Neural progenitor cell (in vitro differentiated cells): ENCODE measurements at regions not wholly inside any gene's neighbourhood (a gene's known extent, or its start where the extent isn't known, plus 50 kb on each side); places are given as distances from the start of the nearest gene placed in this dataset.

ENCODE experiments used
- DNase-seq: peaks from one replicate; pipeline ENCODE4 v3.0.0-alpha.2; 2016; ENCODE audit warnings: low spot score
- H2AFZ ChIP-seq: fragments of 200-600 bp; sonication (generic); replicated peaks from 2 replicates; pipeline ENCODE4 v1.6.1; 2016; ENCODE audit warnings: antibody characterized with exemption
- H3F3A ChIP-seq: fragments of 200-600 bp; sonication (generic); 2 replicates; pipeline ENCODE4 v1.6.1; 2016; ENCODE audit warnings: antibody characterized with exemption, low read depth
- H3K27ac ChIP-seq: fragments of 200-600 bp; sonication (generic); 2 replicates; pipeline ENCODE4 v1.5.1; 2016; ENCODE audit warnings: mild to moderate bottlenecking
- H3K27me3 ChIP-seq: fragments of 200-600 bp; sonication (generic); 2 replicates; pipeline ENCODE4 v1.6.1; 2016; ENCODE audit warnings: mild to moderate bottlenecking, moderate library complexity
- H3K36me3 ChIP-seq: fragments of 200-600 bp; sonication (generic); 2 replicates; pipeline ENCODE4 v1.5.1; 2016
- H3K4me1 ChIP-seq: fragments of 200-600 bp; sonication (generic); 2 replicates; pipeline ENCODE4 v1.6.1; 2016; ENCODE audit warnings: mixed run types
- H3K4me2 ChIP-seq: fragments of 200-600 bp; sonication (generic); 2 replicates; pipeline ENCODE4 v1.6.1; 2016
- H3K4me3 ChIP-seq: fragments of 200-600 bp; sonication (generic); 2 replicates; pipeline ENCODE4 v1.5.1; 2016
- H3K79me2 ChIP-seq: fragments of 200-600 bp; sonication (generic); 2 replicates; pipeline ENCODE4 v1.6.1; 2016; ENCODE audit warnings: low read depth
- H3K9ac ChIP-seq: fragments of 200-600 bp; sonication (generic); 2 replicates; pipeline ENCODE4 v1.6.1; 2016
- H3K9me3 ChIP-seq: fragments of 200-600 bp; sonication (generic); 2 replicates; pipeline ENCODE4 v1.5.1; 2016; ENCODE audit warnings: low read depth
- H4K20me1 ChIP-seq: fragments of 200-600 bp; sonication (generic); 2 replicates; pipeline ENCODE4 v1.6.1; 2016; ENCODE audit warnings: low read depth
- H3K27ac Mint-ChIP-seq: 3 replicates; pipeline ENCODE4 v1.8.0; 2021; ENCODE audit warnings: mixed read lengths
- H3K27me3 Mint-ChIP-seq: 2 replicates; pipeline ENCODE4 v1.8.0; 2022; ENCODE audit warnings: low read depth, mild to moderate bottlenecking, inconsistent platforms, moderate library complexity, mixed read lengths; ENCODE audit not compliant: insufficient read depth
- H3K36me3 Mint-ChIP-seq: 3 replicates; pipeline ENCODE4 v1.8.0; 2021; ENCODE audit warnings: mixed read lengths
- H3K4me1 Mint-ChIP-seq: 3 replicates; pipeline ENCODE4 v1.8.0; 2021; ENCODE audit warnings: mixed read lengths
- H3K4me3 Mint-ChIP-seq: 3 replicates; pipeline ENCODE4 v1.8.0; 2021; ENCODE audit warnings: mild to moderate bottlenecking, moderate library complexity, mixed read lengths
- H3K9me3 Mint-ChIP-seq: 3 replicates; pipeline ENCODE4 v1.8.0; 2020; ENCODE audit warnings: mixed read lengths
- CTCF ChIP-seq: fragments of 200-600 bp; sonication (generic); IDR thresholded peaks from 2 replicates; pipeline ENCODE4 v1.5.1; 2017; ENCODE audit warnings: antibody characterized with exemption, mild to moderate bottlenecking
- EZH2 ChIP-seq: fragments of 200-600 bp; sonication (generic); IDR thresholded peaks from 2 replicates; pipeline ENCODE4 v1.6.1; 2017; ENCODE audit warnings: antibody characterized with exemption, mild to moderate bottlenecking, moderate library complexity
- EZH2phosphoT487 ChIP-seq: fragments of 200-600 bp; sonication (generic); IDR thresholded peaks from 2 replicates; pipeline ENCODE4 v1.6.1; 2017; ENCODE audit warnings: antibody characterized with exemption

- H3K4me3 ChIP-seq, result no peak overlapping the region
- H3K4me2 ChIP-seq, result no peak overlapping the region
- H2AFZ ChIP-seq, result no peak overlapping the region
- H4K20me1 ChIP-seq, result no peaks in the 10 kb centered on the region
- no peak overlapping the region for H3K27ac ChIP-seq
- Mint-ChIP-seq H3K4me1 (peaks cover 14% of the 10 kb centered on the region), H3K27ac (no peak overlapping the region), H3K9me3 (peaks cover 2% of the 10 kb centered on the region), H3K27me3 (peaks cover 5% of the 10 kb centered on the region), H3K4me3 (no peak overlapping the region), H3K36me3 (no peaks in the 10 kb centered on the region)
- H3F3A ChIP-seq, result no peaks in the 10 kb centered on the region
- H3K9ac ChIP-seq, result no peak overlapping the region
- no peaks in the 10 kb centered on the region for H3K79me2 ChIP-seq
- no peak for TF ChIP-seq EZH2
- TF ChIP-seq CTCF, result no peak
- TF ChIP-seq EZH2phosphoT487, result no peak
- no peaks in the 10 kb centered on the region for H3K4me1 ChIP-seq
- H3K9me3 ChIP-seq, result no peaks in the 10 kb centered on the region
- H3K27me3 ChIP-seq, result no peaks in the 10 kb centered on the region
- no peak for DNase-seq
- no peaks in the 10 kb centered on the region for H3K36me3 ChIP-seq
Observed at GRCh38 chr1:200272481-200273068, 137.3 kb downstream of the ZNF281 start.

- TF ChIP-seq CTCF (no peak), EZH2 (no peak), EZH2phosphoT487 (no peak)
- no peak for DNase-seq
- no peaks in the 10 kb centered on the region for H3F3A ChIP-seq
- H3K4me1 ChIP-seq, result no peaks in the 10 kb centered on the region
- Mint-ChIP-seq H3K27me3 (peaks cover 5% of the 10 kb centered on the region), H3K9me3 (peaks cover 2% of the 10 kb centered on the region), H3K4me3 (no peak overlapping the region), H3K36me3 (no peaks in the 10 kb centered on the region), H3K27ac (no peak overlapping the region), H3K4me1 (peaks cover 2% of the 10 kb centered on the region)
- H3K27ac ChIP-seq, result no peak overlapping the region
- H3K4me2 ChIP-seq, result no peak overlapping the region
- no peaks in the 10 kb centered on the region for H3K36me3 ChIP-seq
- H3K4me3 ChIP-seq, result no peak overlapping the region
- no peaks in the 10 kb centered on the region for H4K20me1 ChIP-seq
- H3K79me2 ChIP-seq, result no peaks in the 10 kb centered on the region
- no peak overlapping the region for H2AFZ ChIP-seq
- H3K9ac ChIP-seq, result no peak overlapping the region
- no peaks in the 10 kb centered on the region for H3K27me3 ChIP-seq
- H3K9me3 ChIP-seq, result no peaks in the 10 kb centered on the region
Observed at GRCh38 chr1:200269256-200269655, 140.6 kb downstream of the ZNF281 start.

- Mint-ChIP-seq H3K9me3 (no peaks in the 10 kb centered on the region), H3K36me3 (no peaks in the 10 kb centered on the region), H3K27ac (peak overlapping the region; percentile 23), H3K4me1 (no peaks in the 10 kb centered on the region), H3K4me3 (no peak overlapping the region), H3K27me3 (no peaks in the 10 kb centered on the region)
- Histone ChIP-seq H3K9me3 (no peaks in the 10 kb centered on the region), H3K4me1 (no peaks in the 10 kb centered on the region), H3K9ac (no peak overlapping the region), H3K36me3 (no peaks in the 10 kb centered on the region), H3K27me3 (no peaks in the 10 kb centered on the region), H3K4me2 (no peak overlapping the region), H3K79me2 (no peaks in the 10 kb centered on the region), H2AFZ (no peak overlapping the region), H3K4me3 (no peak overlapping the region), H4K20me1 (no peaks in the 10 kb centered on the region), H3F3A (no peaks in the 10 kb centered on the region), H3K27ac (no peak overlapping the region)
- no peak for TF ChIP-seq EZH2phosphoT487
- TF ChIP-seq CTCF, result no peak
- no peak for TF ChIP-seq EZH2
- DNase-seq, result no peak
Observed at GRCh38 chr1:200267937-200268336, 141.9 kb downstream of the ZNF281 start.
